Endodermal cell (in vitro differentiated cells): ENCODE measurements at regions not wholly inside any gene's neighbourhood (a gene's known extent, or its start where the extent isn't known, plus 50 kb on each side); places are given as distances from the start of the nearest gene placed in this dataset.

Experiments
- DNase-seq: peaks from one replicate; pipeline ENCODE4 v3.0.0-alpha.2; 2017
- H3K27ac ChIP-seq: 2 replicates; pipeline ENCODE4 v1.5.1; 2013; ENCODE audit warnings: mild to moderate bottlenecking, low read depth, low read length, moderate library complexity
- H3K27me3 ChIP-seq: 2 replicates; pipeline ENCODE4 v1.6.1; 2013; ENCODE audit warnings: mild to moderate bottlenecking, low read length, moderate library complexity; ENCODE audit not compliant: insufficient read depth, control insufficient read depth, poor library complexity, severe bottlenecking
- H3K36me3 ChIP-seq: 2 replicates; pipeline ENCODE4 v1.7.0; 2013; ENCODE audit warnings: mild to moderate bottlenecking, low read length, moderate library complexity; ENCODE audit not compliant: control insufficient read depth, insufficient read depth
- H3K4me1 ChIP-seq: one replicate; pipeline ENCODE4 v1.7.0; 2013; ENCODE audit warnings: low read length; ENCODE audit not compliant: control insufficient read depth, insufficient read depth
- H3K4me3 ChIP-seq: 2 replicates; pipeline ENCODE4 v1.5.1; 2013; ENCODE audit warnings: mild to moderate bottlenecking, low read length, moderate library complexity
- H3K9ac ChIP-seq: 2 replicates; pipeline ENCODE4 v1.6.1; 2013; ENCODE audit warnings: mild to moderate bottlenecking, low read length, moderate library complexity; ENCODE audit not compliant: poor library complexity, severe bottlenecking; ENCODE audit errors: extremely low read depth
- H3K9me3 ChIP-seq: 2 replicates; pipeline ENCODE4 v1.6.1; 2013; ENCODE audit warnings: mild to moderate bottlenecking, low read length, moderate library complexity; ENCODE audit not compliant: control insufficient read depth
- H3K27ac Mint-ChIP-seq: 2 replicates; pipeline ENCODE4 v1.8.0; 2020; ENCODE audit warnings: mixed read lengths
- H3K27me3 Mint-ChIP-seq: 2 replicates; pipeline ENCODE4 v1.8.0; 2021; ENCODE audit warnings: mild to moderate bottlenecking, mixed read lengths; ENCODE audit not compliant: insufficient read depth
- H3K36me3 Mint-ChIP-seq: 2 replicates; pipeline ENCODE4 v1.8.0; 2020; ENCODE audit warnings: low read depth, mixed read lengths
- H3K4me1 Mint-ChIP-seq: 2 replicates; pipeline ENCODE4 v1.8.0; 2020; ENCODE audit warnings: mixed read lengths
- H3K4me3 Mint-ChIP-seq: 2 replicates; pipeline ENCODE4 v1.8.0; 2020; ENCODE audit warnings: mild to moderate bottlenecking, moderate library complexity, mixed read lengths
- H3K9me3 Mint-ChIP-seq: 2 replicates; pipeline ENCODE4 v1.8.0; 2020; ENCODE audit warnings: mild to moderate bottlenecking, mixed read lengths
- WGBS, 2 experiments: methylation state at CpG; one replicate each; pipeline versions ENCODE4 v1.1.5 to v1.1.7; 2013; ENCODE audit warnings: missing lambda C conversion rate in 2 of 2, mixed read lengths in 1 of 2; ENCODE audit not compliant: insufficient coverage in 1 of 2, insufficient read length in 1 of 2; 5-methylcytosine and 5-hydroxymethylcytosine counted together
- TF ChIP-seq, protein P1 (sequence below): fragments of 200-600 bp; sonication (generic); conservative IDR thresholded peaks from 2 replicates; pipeline ENCODE4 v1.5.0; 2021; ENCODE audit warnings: antibody characterized with exemption, mild to moderate bottlenecking

DNA sequence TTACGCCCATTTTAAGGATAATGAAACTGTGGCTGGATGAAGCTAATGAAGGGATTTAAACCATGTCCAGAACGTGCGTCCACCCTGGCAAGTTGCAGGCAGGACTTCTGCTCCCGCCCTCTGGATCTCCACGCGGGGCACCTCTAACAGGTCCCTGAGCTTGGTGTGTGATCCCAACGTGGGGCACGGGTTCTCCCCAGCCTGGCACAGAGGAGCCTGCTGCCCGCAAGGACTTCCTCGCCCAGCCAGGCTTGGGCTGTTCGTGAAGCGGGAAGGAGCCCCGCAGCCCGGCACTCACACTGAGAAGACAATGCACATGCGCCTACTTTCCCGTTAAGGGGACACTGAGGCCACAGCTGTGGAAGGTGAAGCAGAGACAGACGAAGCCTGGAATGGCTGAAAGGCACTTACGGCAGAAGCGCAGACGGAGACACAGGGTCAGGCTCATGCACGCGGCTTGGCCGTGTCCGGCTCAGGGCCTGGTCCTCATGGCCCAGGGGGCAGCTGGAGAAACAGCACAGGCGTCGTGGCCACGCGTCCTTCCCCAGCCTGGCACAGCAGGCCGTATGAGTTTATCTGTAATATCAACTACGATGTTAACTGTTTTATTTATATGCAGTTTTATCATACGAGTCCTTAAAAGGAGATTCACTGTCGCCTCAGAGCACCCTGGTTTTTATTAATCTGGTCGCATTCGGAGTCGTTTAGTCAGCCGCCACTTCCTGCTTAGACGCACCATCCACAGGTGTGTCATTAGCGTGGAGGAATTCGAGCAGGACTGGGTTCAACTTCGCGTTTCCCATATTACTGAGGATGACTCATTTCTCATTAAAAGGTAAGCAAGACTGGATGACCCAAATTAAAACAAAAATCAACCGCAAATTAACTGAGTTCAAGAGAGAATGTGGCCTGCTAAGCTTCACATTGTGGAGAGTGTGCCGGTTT lies 835.9 kb downstream of the GALR1 start:
- Mint-ChIP-seq H3K4me1 (peaks cover 9% of the 10 kb centered on the region), H3K9me3 (no peaks in the 10 kb centered on the region), H3K27ac (no peak overlapping the region), H3K27me3 (peaks cover 2% of the 10 kb centered on the region), H3K4me3 (no peak overlapping the region), H3K36me3 (no peaks in the 10 kb centered on the region)
- H3K9ac ChIP-seq: no peak overlapping the region
- TF ChIP-seq, protein P1, sequence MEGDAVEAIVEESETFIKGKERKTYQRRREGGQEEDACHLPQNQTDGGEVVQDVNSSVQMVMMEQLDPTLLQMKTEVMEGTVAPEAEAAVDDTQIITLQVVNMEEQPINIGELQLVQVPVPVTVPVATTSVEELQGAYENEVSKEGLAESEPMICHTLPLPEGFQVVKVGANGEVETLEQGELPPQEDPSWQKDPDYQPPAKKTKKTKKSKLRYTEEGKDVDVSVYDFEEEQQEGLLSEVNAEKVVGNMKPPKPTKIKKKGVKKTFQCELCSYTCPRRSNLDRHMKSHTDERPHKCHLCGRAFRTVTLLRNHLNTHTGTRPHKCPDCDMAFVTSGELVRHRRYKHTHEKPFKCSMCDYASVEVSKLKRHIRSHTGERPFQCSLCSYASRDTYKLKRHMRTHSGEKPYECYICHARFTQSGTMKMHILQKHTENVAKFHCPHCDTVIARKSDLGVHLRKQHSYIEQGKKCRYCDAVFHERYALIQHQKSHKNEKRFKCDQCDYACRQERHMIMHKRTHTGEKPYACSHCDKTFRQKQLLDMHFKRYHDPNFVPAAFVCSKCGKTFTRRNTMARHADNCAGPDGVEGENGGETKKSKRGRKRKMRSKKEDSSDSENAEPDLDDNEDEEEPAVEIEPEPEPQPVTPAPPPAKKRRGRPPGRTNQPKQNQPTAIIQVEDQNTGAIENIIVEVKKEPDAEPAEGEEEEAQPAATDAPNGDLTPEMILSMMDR: no peak
- H3K9me3 ChIP-seq: no peaks in the 10 kb centered on the region
- 93 to 94% methylated on average over 34 to 43 of the region's 43 CpGs for WGBS, 2 experiments
- no peaks in the 10 kb centered on the region for H3K36me3 ChIP-seq
- DNase-seq: peak; percentile 33
- no peaks in the 10 kb centered on the region for H3K27me3 ChIP-seq
- no peak overlapping the region for H3K27ac ChIP-seq
- no peaks in the 10 kb centered on the region for H3K4me1 ChIP-seq
- H3K4me3 ChIP-seq: no peak overlapping the region

DNA sequence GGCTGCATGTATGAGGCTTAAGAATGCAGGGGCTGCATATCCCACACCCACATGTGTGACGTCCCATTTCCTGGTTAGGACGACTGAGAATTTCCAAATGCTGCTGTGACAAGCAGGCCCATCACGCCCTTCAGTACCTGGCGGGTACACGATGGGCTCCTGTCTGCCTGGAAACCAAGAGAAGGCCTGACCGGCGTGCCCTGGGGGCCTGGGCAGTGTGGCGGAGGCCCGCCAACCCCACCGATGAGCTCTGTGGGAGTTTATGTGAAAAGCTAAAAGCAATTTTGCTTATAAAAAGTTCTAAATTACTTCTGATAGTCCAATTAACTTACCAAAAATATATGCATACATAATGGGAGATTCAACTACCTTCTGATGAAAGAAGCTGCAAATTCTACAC lies 837.3 kb downstream of the GALR1 start:
- H3K36me3 ChIP-seq: no peaks in the 10 kb centered on the region
- Mint-ChIP-seq H3K4me1 (peaks cover 9% of the 10 kb centered on the region), H3K36me3 (no peaks in the 10 kb centered on the region), H3K4me3 (no peak overlapping the region), H3K27ac (no peak overlapping the region), H3K27me3 (peaks cover under 1% of the 10 kb centered on the region), H3K9me3 (no peaks in the 10 kb centered on the region)
- no peaks in the 10 kb centered on the region for H3K9me3 ChIP-seq
- 90 to 94% methylated on average over 3 to 10 of the region's 10 CpGs for WGBS, 2 experiments
- H3K9ac ChIP-seq: no peak overlapping the region
- TF ChIP-seq, protein P1: no peak
- H3K4me3 ChIP-seq: no peak overlapping the region
- no peaks in the 10 kb centered on the region for H3K4me1 ChIP-seq
- H3K27me3 ChIP-seq: no peaks in the 10 kb centered on the region
- peak; percentile 20 for DNase-seq
- no peak overlapping the region for H3K27ac ChIP-seq

DNA sequence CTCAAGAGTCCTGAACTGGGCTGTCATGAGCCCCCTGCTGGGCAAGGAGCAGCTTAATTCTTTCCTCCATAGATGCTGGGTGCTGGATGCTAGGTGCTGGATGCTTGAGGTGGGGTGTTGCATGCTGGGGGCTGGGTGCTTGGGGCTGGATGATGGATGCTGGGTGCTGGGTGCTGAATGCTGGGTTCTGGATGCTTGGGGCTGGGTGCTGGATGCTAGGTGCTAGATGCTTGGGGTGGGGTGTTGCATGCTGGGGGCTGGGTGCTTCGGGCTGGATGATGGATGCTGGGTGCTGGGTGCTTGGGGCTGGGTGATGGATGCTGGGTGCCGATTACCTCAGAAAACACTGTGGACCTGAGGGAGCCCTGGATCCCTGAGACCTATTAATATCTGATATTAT lies 837.7 kb downstream of the GALR1 start:
- H3K9me3 Mint-ChIP-seq: no peaks in the 10 kb centered on the region
- Histone ChIP-seq H3K27ac (no peak overlapping the region), H3K36me3 (no peaks in the 10 kb centered on the region), H3K4me3 (no peak overlapping the region), H3K27me3 (no peaks in the 10 kb centered on the region), H3K9me3 (no peaks in the 10 kb centered on the region), H3K9ac (no peak overlapping the region), H3K4me1 (no peaks in the 10 kb centered on the region)
- no peak overlapping the region for H3K4me3 Mint-ChIP-seq
- WGBS, 2 experiments: 88% methylated on average over 1 of the region's 2 CpGs; no CpG with 5 or more reads in 1 of the 2 experiments
- TF ChIP-seq, protein P1: no peak
- no peaks in the 10 kb centered on the region for H3K36me3 Mint-ChIP-seq
- no peaks in the 10 kb centered on the region for H3K27me3 Mint-ChIP-seq
- no peak overlapping the region for H3K27ac Mint-ChIP-seq
- peaks cover 9% of the 10 kb centered on the region for H3K4me1 Mint-ChIP-seq
- DNase-seq: peak; percentile 29
